ENCODE measurements at regions not wholly inside any gene's neighbourhood (a gene's known extent, or its start where the extent isn't known, plus 50 kb on each side); places are given as distances from the start of the nearest gene placed in this dataset.

GRCh38 chr10:21071001-21071673, 174.0 kb upstream of the NEBL start:
- DNase-seq, result no peak
- no peak overlapping the region for H2BK120ac ChIP-seq (ENCODE audit: low read depth, low read length)

DNA sequence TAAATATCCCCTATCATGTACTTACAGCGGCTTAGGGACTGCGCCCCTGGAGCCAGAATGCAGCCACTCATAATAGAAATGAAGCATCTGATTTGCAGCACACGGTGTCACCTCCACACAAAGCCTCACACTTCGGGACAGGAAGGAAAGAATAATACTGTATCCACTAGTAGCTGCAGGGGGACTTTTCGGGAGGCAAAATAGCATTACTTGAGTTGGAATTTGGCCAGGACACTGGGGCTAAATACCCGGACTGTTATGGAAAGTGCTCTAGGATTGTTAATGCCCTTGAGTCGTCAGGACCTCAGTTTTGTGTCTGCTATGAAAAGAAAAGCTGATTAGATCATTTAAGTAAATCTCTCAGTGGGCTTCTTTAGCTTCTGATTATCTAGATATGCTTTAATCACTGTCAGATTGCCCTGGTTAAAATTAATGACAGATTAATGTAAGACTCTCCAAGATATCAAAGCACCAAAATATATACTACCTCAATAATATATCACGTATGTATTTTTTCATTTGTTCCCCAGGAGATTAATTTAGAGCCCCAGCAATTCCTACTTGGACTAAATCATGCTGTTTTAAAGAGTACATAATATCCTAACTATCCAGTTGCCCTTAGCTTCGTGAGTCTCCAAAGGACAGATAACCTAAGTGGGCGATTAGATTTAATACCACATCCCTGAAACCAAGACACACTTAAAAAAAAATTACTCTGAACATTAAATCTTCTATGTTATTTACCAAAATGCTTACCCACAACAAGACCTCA, 173.0 kb upstream of the NEBL start:
- Histone ChIP-seq H4K8ac (ENCODE audit: low read length) (no peak overlapping the region), H4K91ac (ENCODE audit: low read length) (no peak overlapping the region), H3K4me1 (ENCODE audit: control insufficient read depth, insufficient read depth, low read depth, low read length) (no peaks in the 10 kb centered on the region), H2AFZ (ENCODE audit: low read depth, low read length) (no peak overlapping the region), H3K18ac (ENCODE audit: low read depth in 1 of 2, low read length in 2 of 2) (no peak overlapping the region), H3K14ac (ENCODE audit: low read length in 2 of 2) (no peak overlapping the region), H2BK120ac (ENCODE audit: low read depth, low read length) (no peak overlapping the region), H2BK12ac (ENCODE audit: low read length in 2 of 2) (no peak overlapping the region), H3K23ac (ENCODE audit: low read length in 2 of 2) (no peak overlapping the region), H3K79me1 (replicated peaks; ENCODE audit: low read length, poor library complexity, severe bottlenecking) (no peaks in the 10 kb centered on the region), H3K9me3 (ENCODE audit: control insufficient read depth, low read length) (no peaks in the 10 kb centered on the region), H2BK15ac (ENCODE audit: low read depth, poor library complexity, severe bottlenecking) (no peak overlapping the region), H3K36me3 (ENCODE audit: control insufficient read depth in 1 of 2, insufficient read depth in 2 of 2, low read depth in 1 of 2, low read length in 2 of 2) (no peaks in the 10 kb centered on the region), H3K4ac (ENCODE audit: low read depth in 1 of 2, low read length in 2 of 2) (no peak overlapping the region), H3K9ac (ENCODE audit: low read length) (no peak overlapping the region), H2BK5ac (ENCODE audit: low read depth, low read length, poor library complexity, severe bottlenecking) (no peak overlapping the region), H3K27me3 (ENCODE audit: control insufficient read depth in 1 of 2, insufficient read depth in 1 of 2, low read length in 2 of 2) (peaks cover 0 to 9% of the 10 kb centered on the region in 2 experiments), H2AK5ac (ENCODE audit: low read length, severe bottlenecking) (no peak overlapping the region), H3K4me3 (ENCODE audit: insufficient read depth in 1 of 2, low read depth in 1 of 2, low read length in 2 of 2) (no peak overlapping the region), H3K27ac (ENCODE audit: low read length, poor library complexity, severe bottlenecking) (no peak overlapping the region), H3K4me2 (ENCODE audit: low read length, poor library complexity, severe bottlenecking) (no peak overlapping the region)
- WGBS, result 90% methylated on average over 10 of the region's 10 CpGs
- DNase-seq, result no peak

More at GRCh38 chr10:21071001-21071673, 174.0 kb upstream of the NEBL start:
- Histone ChIP-seq H4K91ac (ENCODE audit: low read length) (no peak overlapping the region), H2AK5ac (ENCODE audit: low read length, severe bottlenecking) (no peak overlapping the region), H3K18ac (ENCODE audit: low read depth in 1 of 2, low read length in 2 of 2) (no peak overlapping the region), H2BK5ac (ENCODE audit: low read depth, low read length, poor library complexity, severe bottlenecking) (no peak overlapping the region), H2BK12ac (ENCODE audit: low read length in 2 of 2) (no peak overlapping the region), H3K4me1 (ENCODE audit: control insufficient read depth, insufficient read depth, low read depth, low read length) (no peaks in the 10 kb centered on the region), H3K23ac (ENCODE audit: low read length in 2 of 2) (no peak overlapping the region), H3K79me1 (replicated peaks; ENCODE audit: low read length, poor library complexity, severe bottlenecking) (no peaks in the 10 kb centered on the region), H3K36me3 (ENCODE audit: control insufficient read depth in 1 of 2, insufficient read depth in 2 of 2, low read depth in 1 of 2, low read length in 2 of 2) (no peaks in the 10 kb centered on the region), H2AFZ (ENCODE audit: low read depth, low read length) (no peak overlapping the region), H4K8ac (ENCODE audit: low read length) (no peak overlapping the region), H3K27ac (ENCODE audit: low read length, poor library complexity, severe bottlenecking) (no peak overlapping the region), H3K4me2 (ENCODE audit: low read length, poor library complexity, severe bottlenecking) (no peak overlapping the region), H3K27me3 (ENCODE audit: control insufficient read depth in 1 of 2, insufficient read depth in 1 of 2, low read length in 2 of 2) (peaks cover 0 to 2% of the 10 kb centered on the region in 2 experiments), H3K14ac (ENCODE audit: low read length in 2 of 2) (no peak overlapping the region), H3K9ac (ENCODE audit: low read length) (no peak overlapping the region), H3K4me3 (ENCODE audit: insufficient read depth in 1 of 2, low read depth in 1 of 2, low read length in 2 of 2) (no peak overlapping the region), H3K9me3 (ENCODE audit: control insufficient read depth, low read length) (no peaks in the 10 kb centered on the region), H2BK15ac (ENCODE audit: low read depth, poor library complexity, severe bottlenecking) (no peak overlapping the region), H3K4ac (ENCODE audit: low read depth in 1 of 2, low read length in 2 of 2) (no peak overlapping the region)
- WGBS, result 89% methylated on average over 2 of the region's 3 CpGs

- H3K4me1 ChIP-seq (ENCODE audit: control insufficient read depth, insufficient read depth, low read depth, low read length), result no peaks in the 10 kb centered on the region
- no peak overlapping the region for H3K4me3 ChIP-seq (ENCODE audit: insufficient read depth in 1 of 2, low read depth in 1 of 2, low read length in 2 of 2)
- no peak overlapping the region for H3K4ac ChIP-seq (ENCODE audit: low read depth in 1 of 2, low read length in 2 of 2)
- H2BK12ac ChIP-seq (ENCODE audit: low read length in 2 of 2), result no peak overlapping the region
- 86% methylated on average over 5 of the region's 5 CpGs for WGBS
- no peak overlapping the region for H3K23ac ChIP-seq (ENCODE audit: low read length in 2 of 2)
- H3K4me2 ChIP-seq (ENCODE audit: low read length, poor library complexity, severe bottlenecking), result no peak overlapping the region
- no peaks in the 10 kb centered on the region for H3K36me3 ChIP-seq (ENCODE audit: control insufficient read depth in 1 of 2, insufficient read depth in 2 of 2, low read depth in 1 of 2, low read length in 2 of 2)
- no peaks in the 10 kb centered on the region for H3K79me1 ChIP-seq (replicated peaks; ENCODE audit: low read length, poor library complexity, severe bottlenecking)
- DNase-seq, result no peak
- no peak overlapping the region for H2AFZ ChIP-seq (ENCODE audit: low read depth, low read length)
- H2AK5ac ChIP-seq (ENCODE audit: low read length, severe bottlenecking), result no peak overlapping the region
- no peak overlapping the region for H2BK120ac ChIP-seq (ENCODE audit: low read depth, low read length)
- H2BK15ac ChIP-seq (ENCODE audit: low read depth, poor library complexity, severe bottlenecking), result no peak overlapping the region
- no peak overlapping the region for H3K9ac ChIP-seq (ENCODE audit: low read length)
- no peak overlapping the region for H4K8ac ChIP-seq (ENCODE audit: low read length)
- no peak overlapping the region for H3K14ac ChIP-seq (ENCODE audit: low read length in 2 of 2)
- no peak overlapping the region for H3K27ac ChIP-seq (ENCODE audit: low read length, poor library complexity, severe bottlenecking)
- no peak overlapping the region for H4K91ac ChIP-seq (ENCODE audit: low read length)
- H3K9me3 ChIP-seq (ENCODE audit: control insufficient read depth, low read length), result no peaks in the 10 kb centered on the region
- no peak overlapping the region for H2BK5ac ChIP-seq (ENCODE audit: low read depth, low read length, poor library complexity, severe bottlenecking)
- peaks cover 0 to 9% of the 10 kb centered on the region in 2 experiments for H3K27me3 ChIP-seq (ENCODE audit: control insufficient read depth in 1 of 2, insufficient read depth in 1 of 2, low read length in 2 of 2)
- no peak overlapping the region for H3K18ac ChIP-seq (ENCODE audit: low read depth in 1 of 2, low read length in 2 of 2)
These were observed 172.2 kb upstream of the NEBL start for GRCh38 chr10:21069278-21069677.

DNA sequence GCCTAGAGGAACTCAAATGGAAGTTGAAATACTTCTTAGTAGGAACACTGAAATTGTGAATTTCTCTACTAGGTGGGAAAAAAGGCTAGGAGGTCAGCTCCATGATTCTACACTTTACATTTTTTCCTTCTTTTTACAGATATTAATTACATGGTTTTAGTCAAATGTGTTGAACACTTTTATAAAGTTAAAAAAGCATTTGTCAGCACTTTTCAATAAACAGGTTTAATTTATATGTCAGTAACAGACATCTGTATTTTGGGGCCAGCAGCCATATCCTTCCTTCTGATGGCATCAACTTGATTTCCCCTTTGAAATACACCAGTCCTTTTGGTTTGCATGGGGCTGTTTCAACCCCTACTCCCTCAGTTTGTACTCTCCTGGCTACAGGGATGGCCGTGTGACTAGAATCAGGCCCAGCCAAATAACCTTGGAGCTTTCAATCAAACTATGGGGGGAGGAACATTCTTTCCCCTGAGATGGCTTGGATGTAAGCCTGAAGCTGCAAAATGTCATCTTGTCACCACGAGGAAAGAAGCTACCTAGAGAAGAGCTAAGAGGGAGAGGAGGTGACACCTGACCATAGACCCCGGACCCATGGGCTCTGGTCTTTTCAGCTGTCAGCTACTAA, 171.0 kb upstream of the NEBL start:
- H3K36me3 ChIP-seq (ENCODE audit: control insufficient read depth in 1 of 2, insufficient read depth in 2 of 2, low read depth in 1 of 2, low read length in 2 of 2), result no peaks in the 10 kb centered on the region
- no peak overlapping the region for H4K8ac ChIP-seq (ENCODE audit: low read length)
- H3K9me3 ChIP-seq (ENCODE audit: control insufficient read depth, low read length), result no peaks in the 10 kb centered on the region
- H3K27ac ChIP-seq (ENCODE audit: low read length, poor library complexity, severe bottlenecking), result no peak overlapping the region
- H2AFZ ChIP-seq (ENCODE audit: low read depth, low read length), result no peak overlapping the region
- no peak overlapping the region for H2BK120ac ChIP-seq (ENCODE audit: low read depth, low read length)
- no peak overlapping the region for H3K14ac ChIP-seq (ENCODE audit: low read length in 2 of 2)
- H3K4me3 ChIP-seq (ENCODE audit: insufficient read depth in 1 of 2, low read depth in 1 of 2, low read length in 2 of 2), result no peak overlapping the region
- DNase-seq, result no peak
- H3K4ac ChIP-seq (ENCODE audit: low read depth in 1 of 2, low read length in 2 of 2), result no peak overlapping the region
- no peak overlapping the region for H3K9ac ChIP-seq (ENCODE audit: low read length)
- no peak overlapping the region for H2BK12ac ChIP-seq (ENCODE audit: low read length in 2 of 2)
- H2BK5ac ChIP-seq (ENCODE audit: low read depth, low read length, poor library complexity, severe bottlenecking), result no peak overlapping the region
- H4K91ac ChIP-seq (ENCODE audit: low read length), result no peak overlapping the region
- peaks cover 0 to 9% of the 10 kb centered on the region in 2 experiments for H3K27me3 ChIP-seq (ENCODE audit: control insufficient read depth in 1 of 2, insufficient read depth in 1 of 2, low read length in 2 of 2)
- H2AK5ac ChIP-seq (ENCODE audit: low read length, severe bottlenecking), result no peak overlapping the region
- H3K23ac ChIP-seq (ENCODE audit: low read length in 2 of 2), result no peak overlapping the region
- no peak overlapping the region for H3K4me2 ChIP-seq (ENCODE audit: low read length, poor library complexity, severe bottlenecking)
- WGBS, result 89% methylated on average over 3 of the region's 3 CpGs
- H3K79me1 ChIP-seq (replicated peaks; ENCODE audit: low read length, poor library complexity, severe bottlenecking), result no peaks in the 10 kb centered on the region
- H2BK15ac ChIP-seq (ENCODE audit: low read depth, poor library complexity, severe bottlenecking), result no peak overlapping the region
- H3K4me1 ChIP-seq (ENCODE audit: control insufficient read depth, insufficient read depth, low read depth, low read length), result no peaks in the 10 kb centered on the region
- no peak overlapping the region for H3K18ac ChIP-seq (ENCODE audit: low read depth in 1 of 2, low read length in 2 of 2)
